GDM1 (cell line): ENCODE measurements at regions not wholly inside any gene's neighbourhood (a gene's known extent, or its start where the extent isn't known, plus 50 kb on each side); places are given as distances from the start of the nearest gene placed in this dataset.

ENCODE experiments used
- DNase-seq: peaks from one replicate; lab custom pipeline; 2025; lab: John Stamatoyannopoulos, UW

GRCh38 chr5:34587355-34588241, 68.5 kb upstream of the RAI14 start:
- no peak for DNase-seq

GRCh38 chr5:34589832-34590231, 66.3 kb upstream of the RAI14 start:
- no peak for DNase-seq

- no peak for DNase-seq
These were observed 64.4 kb upstream of the RAI14 start for GRCh38 chr5:34591723-34592122.

GRCh38 chr5:34597034-34598027, 58.8 kb upstream of the RAI14 start:
- no peak for DNase-seq

- no peak for DNase-seq
These were observed 57.8 kb upstream of the RAI14 start for GRCh38 chr5:34598177-34598794.

- no peak for DNase-seq
These were observed 56.5 kb upstream of the RAI14 start for GRCh38 chr5:34599471-34600117.

- no peak for DNase-seq
These were observed 56.0 kb upstream of the RAI14 start for GRCh38 chr5:34600118-34600493.

GRCh38 chr5:34603378-34603777, 52.8 kb upstream of the RAI14 start:
- no peak for DNase-seq

- no peak for DNase-seq
These were observed 51.9 kb upstream of the RAI14 start for GRCh38 chr5:34604119-34604675.

GRCh38 chr5:34606101-34606500, 50.0 kb upstream of the RAI14 start:
- DNase-seq: no peak
